ENCODE measurements at regions not wholly inside any gene's neighbourhood (a gene's known extent, or its start where the extent isn't known, plus 50 kb on each side); places are given as distances from the start of the nearest gene placed in this dataset.

- POLR2A ChIA-PET, result no interaction called here
- Histone ChIP-seq H3K4me1 (ENCODE audit: control insufficient read depth in 2 of 2, insufficient read depth in 2 of 2, low read length in 2 of 2) (no peaks in the 10 kb centered on the region), H3K79me2 (ENCODE audit: control insufficient read depth, insufficient read depth, low read length) (no peaks in the 10 kb centered on the region), H4K20me1 (ENCODE audit: control insufficient read depth, insufficient read depth, low read length, poor library complexity, severe bottlenecking) (no peaks in the 10 kb centered on the region), H2AFZ (ENCODE audit: insufficient read depth, low read depth, low read length, poor library complexity, severe bottlenecking) (no peak overlapping the region), H3K9ac (ENCODE audit: low read length) (no peak overlapping the region), H3K4me3 (ENCODE audit: control extremely low read depth in 1 of 5, extremely low read depth in 1 of 5, insufficient read depth in 1 of 5, low read depth in 2 of 5, low read length in 4 of 5) (no peak overlapping the region), H3K9me3 (ENCODE audit: control extremely low read depth in 1 of 3, control insufficient read depth in 2 of 3, insufficient read depth in 1 of 3, low read length in 2 of 3) (no peaks in the 10 kb centered on the region), H3K27ac (ENCODE audit: low read length in 2 of 2) (no peak overlapping the region), H3K27me3 (replicated peaks in 1 of 4; ENCODE audit: control extremely low read depth in 1 of 4, control insufficient read depth in 3 of 4, insufficient read depth in 4 of 4, low read length in 3 of 4) (no peaks in the 10 kb centered on the region), H3K36me3 (replicated peaks in 1 of 2; ENCODE audit: control extremely low read depth in 1 of 2, control insufficient read depth in 1 of 2, extremely low read depth in 1 of 2, insufficient read depth in 2 of 2, low read length in 1 of 2) (no peaks in the 10 kb centered on the region), H3K4me2 (replicated peaks; ENCODE audit: low read depth, low read length, poor library complexity, severe bottlenecking) (no peak overlapping the region)
- TF ChIP-seq, protein P1, sequence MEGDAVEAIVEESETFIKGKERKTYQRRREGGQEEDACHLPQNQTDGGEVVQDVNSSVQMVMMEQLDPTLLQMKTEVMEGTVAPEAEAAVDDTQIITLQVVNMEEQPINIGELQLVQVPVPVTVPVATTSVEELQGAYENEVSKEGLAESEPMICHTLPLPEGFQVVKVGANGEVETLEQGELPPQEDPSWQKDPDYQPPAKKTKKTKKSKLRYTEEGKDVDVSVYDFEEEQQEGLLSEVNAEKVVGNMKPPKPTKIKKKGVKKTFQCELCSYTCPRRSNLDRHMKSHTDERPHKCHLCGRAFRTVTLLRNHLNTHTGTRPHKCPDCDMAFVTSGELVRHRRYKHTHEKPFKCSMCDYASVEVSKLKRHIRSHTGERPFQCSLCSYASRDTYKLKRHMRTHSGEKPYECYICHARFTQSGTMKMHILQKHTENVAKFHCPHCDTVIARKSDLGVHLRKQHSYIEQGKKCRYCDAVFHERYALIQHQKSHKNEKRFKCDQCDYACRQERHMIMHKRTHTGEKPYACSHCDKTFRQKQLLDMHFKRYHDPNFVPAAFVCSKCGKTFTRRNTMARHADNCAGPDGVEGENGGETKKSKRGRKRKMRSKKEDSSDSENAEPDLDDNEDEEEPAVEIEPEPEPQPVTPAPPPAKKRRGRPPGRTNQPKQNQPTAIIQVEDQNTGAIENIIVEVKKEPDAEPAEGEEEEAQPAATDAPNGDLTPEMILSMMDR (IDR thresholded peaks at IDR 0.05), result no peak
- TF ChIP-seq EZH2 (IDR thresholded peaks at IDR 0.05; ENCODE audit: borderline replicate concordance, insufficient read depth, low read depth, low read length, poor library complexity, severe bottlenecking), result no peak
- DNase-seq (no peak), ATAC-seq (ENCODE audit: low read depth) (no peak)
- Mint-ChIP-seq H3K27ac (no peak overlapping the region), H3K4me1 (no peaks in the 10 kb centered on the region), H3K9me3 (ENCODE audit: insufficient read depth) (no peaks in the 10 kb centered on the region), H3K4me3 (no peak overlapping the region), H3K27me3 (peaks cover 7% of the 10 kb centered on the region)
- intact Hi-C loops (cut with micrococcal nuclease), result no loop called here
- CTCF ChIA-PET, result no interaction called here
- no CpG with 5 or more reads among the region's 1 CpG for WGBS (ENCODE audit: insufficient coverage)
These were observed 172.1 kb upstream of the PHYHIPL start for GRCh38 chr10:59004392-59004791.

DNA sequence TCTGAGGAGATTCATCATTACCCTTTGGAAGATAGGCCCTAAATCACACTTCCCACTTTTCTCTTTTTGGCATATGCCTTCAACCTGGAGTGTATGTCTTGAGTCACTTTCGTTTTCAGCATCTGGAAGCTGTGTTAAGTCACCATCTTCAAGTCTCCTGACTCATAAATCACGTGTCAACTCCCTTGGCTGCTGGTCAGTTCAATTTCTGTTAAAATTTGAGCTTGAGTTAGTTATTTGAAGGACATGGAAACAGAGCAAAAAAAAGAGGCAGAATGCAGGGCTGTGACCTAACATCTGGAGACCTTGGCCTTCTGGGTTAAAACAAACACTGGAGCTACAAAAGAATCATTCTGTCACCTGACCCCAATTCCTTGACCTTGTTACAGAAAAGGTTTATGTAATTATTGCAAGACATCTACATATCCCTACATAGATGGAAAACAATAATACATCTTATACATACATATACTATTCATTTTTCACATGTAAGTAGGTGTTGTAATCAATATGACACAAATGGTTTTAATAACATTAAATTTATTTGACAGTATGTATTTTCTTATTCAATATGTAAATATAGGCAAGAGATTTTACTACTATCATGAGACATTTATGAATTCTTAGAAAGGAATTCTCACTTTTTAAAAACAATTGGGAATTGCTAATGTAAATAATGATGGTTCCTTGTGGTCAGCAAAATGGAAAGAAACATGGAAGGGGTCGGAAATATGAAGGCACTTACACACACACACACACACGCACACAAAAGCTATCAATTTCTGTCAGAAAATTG lies 169.7 kb upstream of the PHYHIPL start:
- no peaks in the 10 kb centered on the region for H3K27me3 ChIP-seq (replicated peaks in 1 of 4; ENCODE audit: control extremely low read depth in 1 of 4, control insufficient read depth in 3 of 4, insufficient read depth in 4 of 4, low read length in 3 of 4)
- peaks cover 7% of the 10 kb centered on the region for H3K27me3 Mint-ChIP-seq
- H2AFZ ChIP-seq (ENCODE audit: insufficient read depth, low read depth, low read length, poor library complexity, severe bottlenecking), result no peak overlapping the region
- no peaks in the 10 kb centered on the region for H3K36me3 ChIP-seq (replicated peaks in 1 of 2; ENCODE audit: control extremely low read depth in 1 of 2, control insufficient read depth in 1 of 2, extremely low read depth in 1 of 2, insufficient read depth in 2 of 2, low read length in 1 of 2)
- H4K20me1 ChIP-seq (ENCODE audit: control insufficient read depth, insufficient read depth, low read length, poor library complexity, severe bottlenecking), result no peaks in the 10 kb centered on the region
- intact Hi-C loops (cut with micrococcal nuclease), result no loop called here
- POLR2A ChIA-PET, result no interaction called here
- H3K79me2 ChIP-seq (ENCODE audit: control insufficient read depth, insufficient read depth, low read length), result no peaks in the 10 kb centered on the region
- H3K27ac Mint-ChIP-seq, result no peak overlapping the region
- no peaks in the 10 kb centered on the region for H3K4me1 ChIP-seq (ENCODE audit: control insufficient read depth in 2 of 2, insufficient read depth in 2 of 2, low read length in 2 of 2)
- no peak for ATAC-seq (ENCODE audit: low read depth)
- H3K4me1 Mint-ChIP-seq, result no peaks in the 10 kb centered on the region
- CTCF ChIA-PET, result no interaction called here
- no peak overlapping the region for H3K4me3 Mint-ChIP-seq
- H3K9me3 ChIP-seq (ENCODE audit: control extremely low read depth in 1 of 3, control insufficient read depth in 2 of 3, insufficient read depth in 1 of 3, low read length in 2 of 3), result no peaks in the 10 kb centered on the region
- 73% methylated on average over 2 of the region's 4 CpGs for WGBS (ENCODE audit: insufficient coverage)
- H3K9me3 Mint-ChIP-seq (ENCODE audit: insufficient read depth), result no peaks in the 10 kb centered on the region
- no peak overlapping the region for H3K27ac ChIP-seq (ENCODE audit: low read length in 2 of 2)
- TF ChIP-seq EZH2 (IDR thresholded peaks at IDR 0.05; ENCODE audit: borderline replicate concordance, insufficient read depth, low read depth, low read length, poor library complexity, severe bottlenecking), result no peak
- TF ChIP-seq, protein P1 (IDR thresholded peaks at IDR 0.05), result no peak
- no peak overlapping the region for H3K4me3 ChIP-seq (ENCODE audit: control extremely low read depth in 1 of 5, extremely low read depth in 1 of 5, insufficient read depth in 1 of 5, low read depth in 2 of 5, low read length in 4 of 5)
- H3K4me2 ChIP-seq (replicated peaks; ENCODE audit: low read depth, low read length, poor library complexity, severe bottlenecking), result no peak overlapping the region
- no peak for DNase-seq
- H3K9ac ChIP-seq (ENCODE audit: low read length), result no peak overlapping the region

All from B cell (primary cell).